IPS-NIHi7 (cell line): ENCODE measurements at regions not wholly inside any gene's neighbourhood (a gene's known extent, or its start where the extent isn't known, plus 50 kb on each side); places are given as distances from the start of the nearest gene placed in this dataset.

Source experiments
- DNase-seq: peaks from one replicate; pipeline ENCODE4 v3.0.0; 2012; ENCODE audit warnings: mixed read lengths; ENCODE audit errors: extremely low spot score

DNA sequence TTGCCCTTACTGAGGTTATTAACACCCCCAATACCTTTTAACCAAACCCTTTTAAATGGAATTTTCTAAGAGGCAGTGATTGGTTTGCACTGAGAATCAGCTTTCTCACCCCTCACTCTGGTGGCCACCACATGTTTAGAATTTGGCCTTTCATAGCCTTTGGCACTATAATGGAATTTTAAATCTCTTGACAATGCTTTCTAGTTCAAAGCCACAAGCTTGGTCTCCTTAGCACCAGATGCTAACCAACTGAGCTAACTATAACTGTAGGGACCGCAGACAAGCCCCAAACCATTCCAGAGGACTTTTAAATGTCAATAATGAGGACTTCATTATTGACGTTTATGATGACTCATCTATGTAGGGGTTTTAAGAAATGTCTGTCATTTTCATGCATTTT lies 238.7 kb upstream of the SNX7 start:
- no peak for DNase-seq

- DNase-seq, result no peak
These were observed 240.5 kb upstream of the SNX7 start for GRCh38 chr1:98421085-98421435.

GRCh38 chr1:98420376-98421084 lies 241.0 kb upstream of the SNX7 start:
- no peak for DNase-seq

- DNase-seq, result no peak
These were observed 243.7 kb upstream of the SNX7 start for GRCh38 chr1:98417820-98418219.

GRCh38 chr1:98410082-98410481 lies 251.4 kb upstream of the SNX7 start:
- no peak for DNase-seq

DNA sequence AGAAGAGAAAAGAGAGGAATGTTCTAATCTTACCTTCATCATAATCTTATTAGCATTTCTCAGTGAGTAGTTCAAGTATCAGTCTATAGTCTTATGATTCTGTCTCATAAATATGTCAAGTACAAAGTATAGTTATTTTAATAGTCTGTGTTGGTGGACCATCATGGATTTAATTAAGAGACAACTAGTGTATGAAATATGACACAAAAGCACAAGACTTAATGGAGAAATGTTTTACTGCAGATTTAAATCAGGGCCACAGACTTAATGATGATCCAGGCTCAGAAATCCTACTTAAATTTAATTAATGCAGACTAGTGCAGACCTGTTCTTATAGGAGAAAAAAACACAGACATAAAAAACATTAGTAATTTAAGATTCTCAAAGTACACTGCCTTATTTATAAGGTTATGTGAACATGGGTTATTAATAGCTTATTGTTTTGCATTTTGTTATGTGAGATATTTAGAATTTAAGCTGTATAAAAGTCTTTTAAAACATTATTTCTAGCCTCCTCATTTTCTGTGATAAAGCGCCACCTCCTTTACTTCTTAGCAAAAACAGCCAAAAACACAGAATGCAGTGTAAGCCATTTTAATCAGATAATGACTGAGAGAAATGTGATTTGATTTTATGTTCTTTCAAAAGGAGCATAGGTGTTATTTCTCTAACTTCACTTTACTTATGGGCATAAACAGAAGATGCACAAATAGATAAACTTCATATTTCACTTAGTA lies 255.0 kb upstream of the SNX7 start:
- no peak for DNase-seq

DNA sequence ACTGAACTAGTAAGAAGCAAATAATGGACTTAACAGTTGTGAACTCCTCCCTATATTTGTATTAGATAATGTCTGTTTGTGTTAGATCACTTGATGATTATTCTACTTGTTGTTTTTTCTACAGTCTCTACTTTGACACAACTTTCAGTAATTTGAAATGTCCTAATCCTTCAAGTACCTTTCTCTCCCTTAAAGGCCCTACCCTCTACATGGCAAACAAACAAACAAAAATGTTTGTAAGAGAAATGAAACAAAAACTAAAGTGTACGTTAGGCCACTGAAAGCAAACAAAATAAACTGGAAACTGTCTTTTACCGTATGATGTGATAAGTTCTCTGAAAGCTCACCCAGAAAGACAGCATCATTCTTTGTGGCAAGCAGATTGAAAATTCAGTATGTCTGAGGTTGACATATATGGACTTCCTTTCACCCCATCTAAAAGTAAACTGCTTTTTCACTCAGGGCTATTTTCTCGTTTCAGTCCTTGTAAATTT lies 255.9 kb upstream of the SNX7 start:
- no peak for DNase-seq

- no peak for DNase-seq
These were observed 256.7 kb upstream of the SNX7 start for GRCh38 chr1:98404866-98405265.

DNA sequence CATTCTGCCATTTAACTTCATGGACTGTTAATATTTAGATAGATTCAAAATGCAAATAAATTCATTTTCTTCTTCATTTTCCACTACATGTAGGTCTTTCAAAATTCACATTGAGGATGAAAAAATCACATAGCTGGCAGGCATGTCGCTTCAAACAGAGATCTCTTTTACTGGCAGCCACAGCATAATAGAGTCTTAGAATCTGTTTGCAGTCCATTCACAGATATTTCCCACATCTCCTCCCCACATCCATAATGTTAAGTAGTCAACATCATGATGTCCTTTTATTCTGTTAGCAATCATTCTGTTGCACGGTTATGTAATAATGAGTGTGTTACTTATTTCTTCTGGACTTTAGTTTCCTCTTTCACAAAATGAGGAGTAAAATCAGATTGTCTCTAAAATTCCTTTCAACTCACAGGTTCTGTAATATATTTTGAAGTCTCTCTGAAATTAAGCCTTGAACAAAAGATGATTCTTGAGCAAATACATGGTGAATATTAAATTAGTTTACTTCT lies 257.5 kb upstream of the SNX7 start:
- no peak for DNase-seq

DNA sequence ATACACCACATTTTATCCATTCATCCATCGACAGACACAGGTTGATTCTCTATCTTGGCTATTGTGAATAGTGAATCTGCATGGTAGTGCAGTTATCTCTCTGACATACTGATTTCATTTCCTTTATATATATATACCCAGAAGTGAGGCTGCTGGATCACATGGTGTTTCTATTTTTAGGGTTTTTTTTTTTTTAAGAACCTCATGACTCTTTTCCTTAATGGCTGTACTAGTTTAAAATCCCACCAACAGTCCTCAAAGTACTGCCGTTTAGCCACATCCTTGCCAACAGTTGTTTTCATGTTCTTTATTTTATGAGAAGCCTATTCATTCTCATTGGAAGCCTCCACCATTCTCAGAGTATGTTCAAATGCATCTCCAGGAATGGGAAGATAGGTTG lies 258.7 kb upstream of the SNX7 start:
- no peak for DNase-seq

- DNase-seq, result no peak
These were observed 261.1 kb upstream of the SNX7 start for GRCh38 chr1:98400446-98400845.

- DNase-seq, result no peak
These were observed 262.3 kb upstream of the SNX7 start for GRCh38 chr1:98399218-98399617.

DNA sequence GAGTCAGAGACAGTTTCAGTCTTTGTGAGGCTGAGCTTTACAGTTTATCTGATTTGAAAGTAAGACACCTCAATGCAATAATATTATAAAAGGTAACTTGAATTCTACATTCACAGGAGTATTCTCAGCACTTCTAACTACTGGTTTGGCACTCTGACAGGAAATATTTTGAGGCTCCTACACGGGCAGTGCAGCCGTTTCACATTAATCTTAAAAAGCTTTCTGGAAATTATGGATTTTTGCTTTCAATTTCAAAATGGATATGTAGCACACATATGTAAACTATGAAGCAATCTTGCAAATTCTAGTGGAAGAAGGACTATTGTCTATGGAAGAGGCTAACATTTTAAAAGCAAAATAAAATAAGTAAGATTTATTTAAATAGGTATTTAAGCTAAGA lies 262.9 kb upstream of the SNX7 start:
- DNase-seq, result no peak

GRCh38 chr1:98398092-98398491 lies 263.4 kb upstream of the SNX7 start:
- no peak for DNase-seq

DNA sequence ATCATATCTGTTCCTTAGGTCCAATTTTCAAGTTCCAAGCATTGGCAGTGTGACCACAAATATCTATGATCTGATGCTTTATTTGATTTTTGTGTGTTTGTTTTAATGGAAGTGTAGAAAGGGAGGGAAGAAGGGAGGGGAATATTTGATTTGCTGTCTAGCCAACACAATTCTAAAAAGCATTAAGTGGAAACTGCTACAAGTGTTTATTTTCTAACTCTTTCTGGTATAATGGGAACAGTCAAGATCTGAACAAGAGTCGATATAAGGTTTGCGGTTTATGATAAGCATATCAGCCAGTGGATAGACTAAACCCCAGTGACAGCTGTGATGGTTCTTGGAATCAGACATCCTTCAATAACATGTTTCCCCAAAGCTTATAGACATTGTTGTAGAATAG lies 267.8 kb upstream of the SNX7 start:
- no peak for DNase-seq

DNA sequence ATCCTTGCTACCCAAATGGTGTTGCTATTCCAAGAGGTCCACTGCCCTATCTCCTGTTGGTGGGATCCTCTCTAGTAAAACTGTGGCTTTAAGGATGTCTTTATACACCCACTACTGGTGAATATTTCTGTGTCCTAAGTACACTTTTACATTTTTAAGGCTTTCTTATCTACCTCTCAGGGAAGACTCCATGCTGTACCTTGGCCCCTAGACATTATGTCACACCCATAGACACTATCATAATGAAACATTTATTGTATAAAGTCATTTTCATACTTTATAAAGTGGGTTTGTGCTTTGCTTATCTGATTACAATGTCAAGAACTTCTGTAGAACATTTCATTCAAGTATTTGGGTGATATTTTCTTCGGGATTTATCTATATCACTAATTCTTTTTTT lies 270.3 kb upstream of the SNX7 start:
- DNase-seq, result no peak

GRCh38 chr1:98389809-98390208 lies 271.7 kb upstream of the SNX7 start:
- no peak for DNase-seq

- DNase-seq, result no peak
These were observed 273.1 kb upstream of the SNX7 start for GRCh38 chr1:98388441-98388840.

DNA sequence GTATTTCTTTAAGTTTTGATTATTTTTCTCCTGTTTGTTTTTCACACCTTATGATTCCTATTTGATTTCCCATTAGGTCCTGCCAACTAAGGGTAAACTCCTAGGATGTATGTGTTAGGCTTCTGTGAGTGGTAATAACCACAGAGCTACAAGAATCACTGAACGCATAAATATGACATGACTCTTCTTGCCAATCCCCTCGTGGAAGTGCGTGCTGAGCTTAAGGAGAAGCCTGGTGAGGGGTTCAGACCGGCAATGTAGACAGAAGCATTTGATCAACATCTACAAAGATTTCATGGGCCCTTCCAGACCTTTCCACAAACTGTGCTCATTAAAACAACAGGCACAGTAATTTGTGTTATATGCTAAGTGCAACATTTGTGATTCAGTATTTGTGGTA lies 273.8 kb upstream of the SNX7 start:
- DNase-seq, result no peak

- no peak for DNase-seq
These were observed 274.7 kb upstream of the SNX7 start for GRCh38 chr1:98386675-98387440.

DNA sequence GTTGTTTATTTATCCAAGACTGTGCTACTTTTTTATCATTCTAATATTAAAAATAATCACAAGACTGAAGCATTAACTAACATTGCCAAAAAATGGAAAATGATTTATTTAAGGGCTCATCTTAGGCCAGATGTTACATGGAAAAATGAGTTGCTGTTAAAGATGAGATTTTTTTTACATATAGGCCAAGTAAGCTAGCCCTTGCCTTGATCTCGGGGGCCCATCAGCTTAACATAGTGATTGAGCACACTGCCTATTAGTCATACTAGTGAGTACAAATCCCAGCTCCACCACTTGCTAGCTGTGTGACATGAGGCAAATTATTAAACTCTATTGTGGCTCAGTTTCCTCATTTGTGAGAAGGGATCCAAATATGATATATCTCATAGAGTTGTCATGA lies 275.9 kb upstream of the SNX7 start:
- DNase-seq, result no peak

DNA sequence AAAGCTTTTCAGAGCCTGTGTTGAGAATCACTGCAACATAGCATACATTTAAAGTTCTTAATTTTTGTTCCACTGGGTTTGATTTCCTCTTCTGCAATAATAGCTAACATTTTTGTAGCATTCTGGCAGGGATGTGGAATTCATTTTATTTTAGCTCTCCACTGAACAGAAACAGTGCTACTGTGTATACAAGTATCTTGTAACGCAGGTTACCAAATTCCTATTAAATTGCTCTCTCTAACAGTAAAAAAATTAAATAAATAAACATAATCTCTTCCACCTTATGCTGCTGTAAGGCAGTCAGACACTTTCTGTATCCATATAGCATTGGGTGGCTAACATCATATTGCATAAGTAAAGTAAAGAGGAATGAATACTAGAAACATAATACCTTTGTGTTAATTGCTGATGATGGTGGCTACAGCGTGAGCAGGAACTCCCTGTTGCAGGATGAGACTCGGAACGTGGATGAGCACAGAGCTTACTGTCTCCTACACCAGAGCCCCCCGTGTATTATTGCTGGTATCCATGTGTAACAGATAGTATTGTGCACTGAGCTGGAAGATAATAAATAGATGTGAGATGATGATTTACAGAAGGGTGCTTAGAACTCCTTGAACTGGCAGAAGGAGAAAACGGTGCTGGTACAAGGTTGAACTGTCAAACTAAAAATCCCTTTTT lies 276.9 kb upstream of the SNX7 start:
- no peak for DNase-seq
